GM19372 (cell line): ENCODE measurements at regions not wholly inside any gene's neighbourhood (a gene's known extent, or its start where the extent isn't known, plus 50 kb on each side); places are given as distances from the start of the nearest gene placed in this dataset.
"Not testable (repeated sequence)": the region's sequence is repeated elsewhere in the genome, so short reads cannot be mapped to it uniquely, and the experiment has no call there.

Experiments used
- ATAC-seq: cut with Tn5 transposase; IDR thresholded peaks from one replicate; pipeline ENCODE4 v1.9.1; 2021; ENCODE audit warnings: mild to moderate bottlenecking, low read depth, moderate library complexity; ENCODE audit not compliant: unreplicated experiment

GRCh38 chr2:102871707-102872106 is 109.9 kb downstream of the TMEM182 start:
- ATAC-seq: no peak

GRCh38 chr2:102872388-102872787 is 110.6 kb downstream of the TMEM182 start:
- ATAC-seq: no peak

- not testable (repeated sequence) for ATAC-seq
These were observed 117.7 kb downstream of the TMEM182 start for GRCh38 chr2:102879513-102879912.

GRCh38 chr2:102880731-102881130 is 118.9 kb downstream of the TMEM182 start:
- ATAC-seq: no peak

- ATAC-seq: no peak
These were observed 124.5 kb downstream of the TMEM182 start for GRCh38 chr2:102886216-102886893.

- no peak for ATAC-seq
These were observed 126.7 kb downstream of the TMEM182 start for GRCh38 chr2:102888514-102888913.

GRCh38 chr2:102891296-102891695 is 129.5 kb downstream of the TMEM182 start:
- no peak for ATAC-seq

GRCh38 chr2:102892698-102893310 is 131.0 kb downstream of the TMEM182 start:
- no peak for ATAC-seq

- ATAC-seq: no peak
These were observed 132.0 kb downstream of the TMEM182 start for GRCh38 chr2:102893870-102894269.

GRCh38 chr2:102895376-102895775 is 133.5 kb downstream of the TMEM182 start:
- no peak for ATAC-seq

GRCh38 chr2:102909240-102909639 is 147.4 kb downstream of the TMEM182 start:
- not testable (repeated sequence) for ATAC-seq

GRCh38 chr2:102910724-102911123 is 148.9 kb downstream of the TMEM182 start:
- ATAC-seq: no peak

GRCh38 chr2:102915128-102915527 is 153.3 kb downstream of the TMEM182 start:
- ATAC-seq: no peak

- ATAC-seq: no peak
These were observed 160.5 kb downstream of the TMEM182 start for GRCh38 chr2:102922321-102922720.

- no peak for ATAC-seq
These were observed 163.2 kb downstream of the TMEM182 start for GRCh38 chr2:102925003-102925402.

GRCh38 chr2:102927854-102928267 is 166.0 kb downstream of the TMEM182 start:
- ATAC-seq: no peak

- no peak for ATAC-seq
These were observed 167.9 kb downstream of the TMEM182 start for GRCh38 chr2:102929721-102930120.

- ATAC-seq: no peak
These were observed 170.7 kb downstream of the TMEM182 start for GRCh38 chr2:102932501-102932900.

GRCh38 chr2:102939207-102939606 is 177.4 kb downstream of the TMEM182 start:
- no peak for ATAC-seq

GRCh38 chr2:102940684-102941083 is 178.9 kb downstream of the TMEM182 start:
- ATAC-seq: no peak

GRCh38 chr2:102942107-102942506 is 180.3 kb downstream of the TMEM182 start:
- ATAC-seq: no peak

- ATAC-seq: no peak
These were observed 181.4 kb downstream of the TMEM182 start for GRCh38 chr2:102943251-102943650.
